Epithelial cell of proximal tubule (primary cell): ENCODE measurements at regions not wholly inside any gene's neighbourhood (a gene's known extent, or its start where the extent isn't known, plus 50 kb on each side); places are given as distances from the start of the nearest gene placed in this dataset.

Source experiments
- DNase-seq: peaks from one replicate; pipeline ENCODE4 v3.0.0-alpha.2; 2011; ENCODE audit warnings: low read depth
- H3K4me3 ChIP-seq: 2 replicates; pipeline ENCODE4 v1.5.1; 2011; ENCODE audit warnings: low read depth, mild to moderate bottlenecking, low read length
- CTCF ChIP-seq: conservative IDR thresholded peaks from 2 replicates; pipeline ENCODE4 v1.5.1; 2012; ENCODE audit warnings: low read depth, mild to moderate bottlenecking, low read length

- no peak for TF ChIP-seq CTCF
- DNase-seq, result no peak
- no peak overlapping the region for H3K4me3 ChIP-seq
Observed at GRCh38 chrX:13374364-13374763, 54.5 kb upstream of the ATXN3L start.

- DNase-seq, result no peak
- no peak for TF ChIP-seq CTCF
- no peak overlapping the region for H3K4me3 ChIP-seq
Observed at GRCh38 chrX:13373431-13374187, 53.8 kb upstream of the ATXN3L start.

GRCh38 chrX:13373027-13373426, 53.2 kb upstream of the ATXN3L start:
- TF ChIP-seq CTCF, result no peak
- DNase-seq, result no peak
- no peak overlapping the region for H3K4me3 ChIP-seq

- no peak for TF ChIP-seq CTCF
- no peak overlapping the region for H3K4me3 ChIP-seq
- no peak for DNase-seq
Observed at GRCh38 chrX:13372203-13372980, 52.5 kb upstream of the ATXN3L start.

- no peak for DNase-seq
- TF ChIP-seq CTCF, result no peak
- no peak overlapping the region for H3K4me3 ChIP-seq
Observed at GRCh38 chrX:13371186-13371585, 51.3 kb upstream of the ATXN3L start.

- H3K4me3 ChIP-seq, result no peak overlapping the region
- TF ChIP-seq CTCF, result no peak
- no peak for DNase-seq
Observed at GRCh38 chrX:13370713-13371112, 50.9 kb upstream of the ATXN3L start.
